ENCODE measurements at regions not wholly inside any gene's neighbourhood (a gene's known extent, or its start where the extent isn't known, plus 50 kb on each side); places are given as distances from the start of the nearest gene placed in this dataset.

GRCh38 chr5:53239301-53239990, 129.9 kb upstream of the MOCS2 start:
- intact Hi-C loops (cut with DNase I), result no loop called here
- WGBS (ENCODE audit: insufficient coverage, low coverage, low lambda C conversion rate, missing lambda C conversion rate), result 87% methylated on average over 2 of the region's 2 CpGs

GRCh38 chr5:53240661-53241060, 131.1 kb upstream of the MOCS2 start:
- no peaks in the 10 kb centered on the region for H3K36me3 ChIP-seq
- H3K9me3 ChIP-seq, result no peaks in the 10 kb centered on the region
- no peaks in the 10 kb centered on the region for H3K4me1 ChIP-seq
- intact Hi-C loops (cut with DNase I), result no loop called here
- ATAC-seq (no peak), DNase-seq (no peak)
- H3K27me3 ChIP-seq, result no peaks in the 10 kb centered on the region
- no peak overlapping the region for H3K27ac ChIP-seq
- TF ChIP-seq, protein P1, sequence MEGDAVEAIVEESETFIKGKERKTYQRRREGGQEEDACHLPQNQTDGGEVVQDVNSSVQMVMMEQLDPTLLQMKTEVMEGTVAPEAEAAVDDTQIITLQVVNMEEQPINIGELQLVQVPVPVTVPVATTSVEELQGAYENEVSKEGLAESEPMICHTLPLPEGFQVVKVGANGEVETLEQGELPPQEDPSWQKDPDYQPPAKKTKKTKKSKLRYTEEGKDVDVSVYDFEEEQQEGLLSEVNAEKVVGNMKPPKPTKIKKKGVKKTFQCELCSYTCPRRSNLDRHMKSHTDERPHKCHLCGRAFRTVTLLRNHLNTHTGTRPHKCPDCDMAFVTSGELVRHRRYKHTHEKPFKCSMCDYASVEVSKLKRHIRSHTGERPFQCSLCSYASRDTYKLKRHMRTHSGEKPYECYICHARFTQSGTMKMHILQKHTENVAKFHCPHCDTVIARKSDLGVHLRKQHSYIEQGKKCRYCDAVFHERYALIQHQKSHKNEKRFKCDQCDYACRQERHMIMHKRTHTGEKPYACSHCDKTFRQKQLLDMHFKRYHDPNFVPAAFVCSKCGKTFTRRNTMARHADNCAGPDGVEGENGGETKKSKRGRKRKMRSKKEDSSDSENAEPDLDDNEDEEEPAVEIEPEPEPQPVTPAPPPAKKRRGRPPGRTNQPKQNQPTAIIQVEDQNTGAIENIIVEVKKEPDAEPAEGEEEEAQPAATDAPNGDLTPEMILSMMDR (IDR thresholded peaks at IDR 0.05), result no peak
- TF ChIP-seq POLR2A (IDR thresholded peaks at IDR 0.05), result no peak
- no peak overlapping the region for H3K4me3 ChIP-seq

More at GRCh38 chr5:53239301-53239990, 129.9 kb upstream of the MOCS2 start:
- Histone ChIP-seq H3K27ac (no peak overlapping the region), H3K9me3 (no peaks in the 10 kb centered on the region), H3K27me3 (no peaks in the 10 kb centered on the region), H3K4me3 (no peak overlapping the region), H3K4me1 (no peaks in the 10 kb centered on the region), H3K36me3 (no peaks in the 10 kb centered on the region)
- no peak for DNase-seq
- no peak for ATAC-seq
- TF ChIP-seq POLR2A (IDR thresholded peaks at IDR 0.05), result no peak
- TF ChIP-seq, protein P1 (IDR thresholded peaks at IDR 0.05), result no peak

DNA sequence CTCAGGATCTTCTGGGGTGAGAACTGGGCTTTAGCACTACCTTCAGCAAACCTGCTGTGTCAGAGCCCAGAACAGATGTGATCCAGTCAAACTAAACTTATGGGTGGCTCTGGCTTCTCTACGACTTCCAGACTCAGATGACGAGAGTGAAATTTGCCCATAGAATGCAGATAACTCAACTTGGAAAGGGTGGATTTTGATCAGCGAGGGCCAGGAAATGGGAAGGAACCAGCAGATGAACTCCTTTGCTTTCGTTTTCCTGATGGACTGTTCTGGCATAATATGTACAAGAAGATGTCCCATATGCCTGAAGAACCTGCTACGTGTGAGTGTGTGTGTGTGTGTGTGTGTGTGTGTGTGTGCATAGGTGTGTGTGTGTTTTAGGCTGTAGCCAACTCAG, 132.0 kb upstream of the MOCS2 start:
- Histone ChIP-seq H3K9me3 (no peaks in the 10 kb centered on the region), H3K36me3 (no peaks in the 10 kb centered on the region), H3K4me3 (no peak overlapping the region), H3K4me1 (no peaks in the 10 kb centered on the region), H3K27me3 (no peaks in the 10 kb centered on the region), H3K27ac (no peak overlapping the region)
- no peak for TF ChIP-seq POLR2A (IDR thresholded peaks at IDR 0.05)
- TF ChIP-seq, protein P1 (IDR thresholded peaks at IDR 0.05), result no peak
- no peak for DNase-seq
- WGBS (ENCODE audit: insufficient coverage, low coverage, low lambda C conversion rate, missing lambda C conversion rate), result 68% methylated on average over 3 of the region's 5 CpGs
- intact Hi-C loops (cut with DNase I), result no loop called here
- no peak for ATAC-seq

DNA sequence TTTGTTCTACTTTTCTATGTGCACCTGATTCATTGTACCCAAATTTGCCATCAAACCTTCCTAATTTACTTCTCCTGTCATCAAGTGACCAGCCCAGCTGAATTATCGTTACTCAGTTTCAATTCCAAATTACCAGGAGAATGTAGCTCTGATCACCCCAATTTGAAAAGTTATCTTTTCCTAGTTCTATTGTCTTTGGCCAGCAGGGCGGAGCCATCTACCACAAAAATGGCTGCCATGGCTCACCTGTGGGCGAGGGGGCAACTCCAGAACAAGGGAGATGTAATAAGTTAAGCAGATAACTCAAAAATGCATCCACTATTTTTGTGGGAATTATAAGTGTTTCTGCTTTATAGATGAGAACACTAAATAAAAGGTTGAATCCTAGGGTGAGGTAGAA, 133.8 kb upstream of the MOCS2 start:
- Histone ChIP-seq H3K4me3 (no peak overlapping the region), H3K36me3 (no peaks in the 10 kb centered on the region), H3K4me1 (no peaks in the 10 kb centered on the region), H3K9me3 (no peaks in the 10 kb centered on the region), H3K27me3 (no peaks in the 10 kb centered on the region), H3K27ac (no peak overlapping the region)
- TF ChIP-seq POLR2A (IDR thresholded peaks at IDR 0.05), result no peak
- ATAC-seq (no peak), DNase-seq (no peak)
- intact Hi-C loops (cut with DNase I), result no loop called here
- WGBS (ENCODE audit: insufficient coverage, low coverage, low lambda C conversion rate, missing lambda C conversion rate), result 58% methylated on average over 3 of the region's 3 CpGs

DNA sequence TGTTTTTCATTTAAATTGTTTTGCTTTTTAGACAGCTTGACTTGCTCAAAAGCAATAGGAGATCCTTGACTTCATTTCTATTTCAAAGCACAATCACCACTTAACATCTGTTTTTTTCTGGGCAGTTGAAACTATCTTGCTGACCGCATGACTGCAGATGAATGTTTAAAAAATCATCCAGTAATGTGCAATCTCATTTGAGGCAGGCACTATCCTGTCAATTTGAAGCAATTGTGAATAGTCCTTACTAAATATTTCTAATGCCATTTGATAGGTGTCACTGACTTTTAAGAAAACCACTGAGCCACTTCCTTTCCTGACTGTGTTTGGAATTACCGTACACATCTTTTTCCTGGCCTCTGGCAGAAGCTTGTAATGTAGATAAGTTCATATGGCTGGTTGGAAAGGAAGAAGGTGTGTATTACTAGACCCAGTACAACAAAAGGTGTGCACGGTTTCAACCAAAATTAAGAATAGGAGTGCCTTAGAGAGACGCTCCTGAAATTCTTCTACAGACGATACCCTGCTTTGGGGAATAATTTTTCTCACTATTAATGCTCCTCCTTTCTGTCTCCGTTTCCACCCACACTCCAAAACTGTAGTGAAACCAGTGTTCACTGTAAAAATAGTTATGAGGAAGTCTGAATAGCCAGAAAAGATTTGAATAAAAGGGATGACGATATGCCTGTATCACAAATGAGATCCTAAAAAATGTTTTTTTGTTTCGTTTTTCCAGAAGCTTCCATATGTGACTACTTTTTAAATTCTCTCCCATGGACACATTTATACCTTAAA, 136.7 kb upstream of the MOCS2 start:
- no peaks in the 10 kb centered on the region for H3K27me3 ChIP-seq
- no peaks in the 10 kb centered on the region for H3K4me1 ChIP-seq
- TF ChIP-seq, protein P1 (IDR thresholded peaks at IDR 0.05), result no peak
- no peak for TF ChIP-seq POLR2A (IDR thresholded peaks at IDR 0.05)
- no peak for DNase-seq
- ATAC-seq, result no peak
- H3K4me3 ChIP-seq, result no peak overlapping the region
- H3K27ac ChIP-seq, result no peak overlapping the region
- no peaks in the 10 kb centered on the region for H3K9me3 ChIP-seq
- 45% methylated on average over 8 of the region's 8 CpGs for WGBS (ENCODE audit: insufficient coverage, low coverage, low lambda C conversion rate, missing lambda C conversion rate)
- intact Hi-C loops (cut with DNase I), result no loop called here
- no peaks in the 10 kb centered on the region for H3K36me3 ChIP-seq

Measured in right lobe of liver (tissue), 6 donors.